ENCODE measurements at regions not wholly inside any gene's neighbourhood (a gene's known extent, or its start where the extent isn't known, plus 50 kb on each side); places are given as distances from the start of the nearest gene placed in this dataset.

DNA sequence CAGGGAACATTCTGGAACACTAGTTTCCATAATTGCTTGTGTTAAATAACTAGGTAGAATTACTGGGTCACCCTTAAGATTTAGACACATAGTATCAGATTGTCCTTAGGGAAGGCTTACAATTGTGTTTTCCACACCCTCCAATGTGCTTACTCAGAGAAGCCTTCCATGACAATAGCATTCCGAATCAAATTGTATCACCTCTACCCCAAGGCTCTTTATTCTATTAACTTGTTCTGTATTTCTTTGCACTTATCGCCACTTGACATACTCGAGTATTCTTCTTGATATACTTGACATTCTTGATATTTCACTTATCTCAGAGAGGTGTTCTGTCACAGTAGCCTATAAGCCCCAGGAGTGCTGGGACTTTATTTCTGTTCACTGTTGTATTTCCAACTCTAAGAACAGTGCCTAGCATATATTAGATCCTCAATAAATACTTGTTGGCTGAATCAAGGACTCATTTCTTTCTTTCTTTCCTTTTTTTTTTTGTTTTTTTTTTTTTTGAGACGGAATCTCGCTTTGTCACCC, 238.9 kb upstream of the PDZRN3 start:
- no peak for DNase-seq (ENCODE audit: low read depth in 1 of 2, low spot score in 1 of 2)
- no peaks in the 10 kb centered on the region for H3K4me1 ChIP-seq
- H3K4me2 ChIP-seq = no peak overlapping the region
- FAIRE-seq = no peak
- 2% methylated on average over 4 of the region's 5 CpGs for WGBS (ENCODE audit: missing lambda C conversion rate)
- H3K4me3 ChIP-seq = no peak overlapping the region
- ATAC-seq = no peak
- ChIA-PET POLR2A (no interaction called here), CTCF (interaction anchor here (0.8 kb wide), 1 partner anchor 10 kb away, joined by 3 read pairs; no protein-coding TSS in a partner anchor)
- no peak for TF ChIP-seq TP53 (CRISPR knock-in tag; IDR thresholded peaks at IDR 0.05)
- TF ChIP-seq, protein P1, sequence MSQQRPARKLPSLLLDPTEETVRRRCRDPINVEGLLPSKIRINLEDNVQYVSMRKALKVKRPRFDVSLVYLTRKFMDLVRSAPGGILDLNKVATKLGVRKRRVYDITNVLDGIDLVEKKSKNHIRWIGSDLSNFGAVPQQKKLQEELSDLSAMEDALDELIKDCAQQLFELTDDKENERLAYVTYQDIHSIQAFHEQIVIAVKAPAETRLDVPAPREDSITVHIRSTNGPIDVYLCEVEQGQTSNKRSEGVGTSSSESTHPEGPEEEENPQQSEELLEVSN (IDR thresholded peaks at IDR 0.05; ENCODE audit: borderline replicate concordance, low read depth) = no peak
- no peak for TF ChIP-seq PHF8 (IDR thresholded peaks at IDR 0.05; ENCODE audit: borderline replicate concordance, low read depth)
- TF ChIP-seq ZC3H11A (IDR thresholded peaks at IDR 0.05) = no peak
- no peak for TF ChIP-seq RFX5 (IDR thresholded peaks at IDR 0.05)
- no peak for TF ChIP-seq JUN (IDR thresholded peaks at IDR 0.05)
- TF ChIP-seq, protein P2, sequence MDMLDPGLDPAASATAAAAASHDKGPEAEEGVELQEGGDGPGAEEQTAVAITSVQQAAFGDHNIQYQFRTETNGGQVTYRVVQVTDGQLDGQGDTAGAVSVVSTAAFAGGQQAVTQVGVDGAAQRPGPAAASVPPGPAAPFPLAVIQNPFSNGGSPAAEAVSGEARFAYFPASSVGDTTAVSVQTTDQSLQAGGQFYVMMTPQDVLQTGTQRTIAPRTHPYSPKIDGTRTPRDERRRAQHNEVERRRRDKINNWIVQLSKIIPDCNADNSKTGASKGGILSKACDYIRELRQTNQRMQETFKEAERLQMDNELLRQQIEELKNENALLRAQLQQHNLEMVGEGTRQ (IDR thresholded peaks at IDR 0.05) = no peak
- no peak for TF ChIP-seq EHF (CRISPR knock-in tag; IDR thresholded peaks at IDR 0.05)
- TF ChIP-seq RARB (CRISPR knock-in tag; IDR thresholded peaks at IDR 0.05) = no peak
- TF ChIP-seq, protein P3, sequence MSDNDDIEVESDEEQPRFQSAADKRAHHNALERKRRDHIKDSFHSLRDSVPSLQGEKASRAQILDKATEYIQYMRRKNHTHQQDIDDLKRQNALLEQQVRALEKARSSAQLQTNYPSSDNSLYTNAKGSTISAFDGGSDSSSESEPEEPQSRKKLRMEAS (IDR thresholded peaks at IDR 0.05) = no peak
- TF ChIP-seq MAFK (IDR thresholded peaks at IDR 0.05; ENCODE audit: partially characterized antibody) = no peak
- H3K9me3 ChIP-seq = no peaks in the 10 kb centered on the region
- H3K27ac ChIP-seq = no peak overlapping the region

DNA sequence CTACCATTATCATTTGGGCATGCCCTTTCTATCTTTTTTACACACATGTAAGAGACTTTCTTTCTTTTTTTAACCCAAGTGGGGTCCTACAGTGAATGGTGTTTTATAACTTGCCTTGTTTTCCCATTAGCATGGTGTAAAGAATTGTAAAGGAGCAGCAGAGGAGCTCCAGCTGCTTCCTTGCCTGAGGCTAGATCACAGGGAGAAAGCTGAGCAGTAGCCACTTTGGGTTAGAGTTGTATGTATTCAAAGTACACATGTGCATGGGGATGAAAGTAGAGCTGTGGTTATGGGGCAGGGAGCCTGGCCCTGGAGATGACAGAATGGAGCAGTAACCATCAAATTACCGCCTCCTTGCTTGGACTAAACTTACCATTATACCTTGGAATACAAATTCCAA, 231.1 kb upstream of the PDZRN3 start:
- CTCF ChIA-PET = no interaction called here
- no peaks in the 10 kb centered on the region for H3K9me3 ChIP-seq
- WGBS (ENCODE audit: missing lambda C conversion rate) = 0% methylated on average over 1 of the region's 1 CpG

More for the DNA sequence above, 231.1 kb upstream of the PDZRN3 start:
- FAIRE-seq = no peak
- Histone ChIP-seq H3K4me1 (no peaks in the 10 kb centered on the region), H3K4me2 (no peak overlapping the region), H3K27ac (no peak overlapping the region), H3K4me3 (no peak overlapping the region)
- POLR2A ChIA-PET = no interaction called here
- TF ChIP-seq, protein P2 (IDR thresholded peaks at IDR 0.05) = no peak
- no peak for TF ChIP-seq RARB (CRISPR knock-in tag; IDR thresholded peaks at IDR 0.05)
- TF ChIP-seq ESRRA (IDR thresholded peaks at IDR 0.05; ENCODE audit: borderline replicate concordance, low read length) = no peak
- no peak for TF ChIP-seq BHLHE40 (IDR thresholded peaks at IDR 0.05; ENCODE audit: low read depth, low read length)
- TF ChIP-seq MAZ (IDR thresholded peaks at IDR 0.05; ENCODE audit: borderline replicate concordance, low read depth, low read length) = no peak
- TF ChIP-seq FOXS1 (CRISPR knock-in tag; IDR thresholded peaks at IDR 0.05) = no peak
- no peak for TF ChIP-seq EHF (CRISPR knock-in tag; IDR thresholded peaks at IDR 0.05)
- no peak for TF ChIP-seq HOXA7 (CRISPR knock-in tag; IDR thresholded peaks at IDR 0.05)
- no peak for TF ChIP-seq NFE2L2 (conservative IDR thresholded peaks at IDR 0.05; ENCODE audit: low read length)
- TF ChIP-seq JUNB (IDR thresholded peaks at IDR 0.05) = no peak
- no peak for TF ChIP-seq RNF2 (IDR thresholded peaks at IDR 0.05; ENCODE audit: borderline replicate concordance, low read depth)
- TF ChIP-seq TFCP2L1 (CRISPR knock-in tag; IDR thresholded peaks at IDR 0.05) = no peak
- TF ChIP-seq, protein P4, sequence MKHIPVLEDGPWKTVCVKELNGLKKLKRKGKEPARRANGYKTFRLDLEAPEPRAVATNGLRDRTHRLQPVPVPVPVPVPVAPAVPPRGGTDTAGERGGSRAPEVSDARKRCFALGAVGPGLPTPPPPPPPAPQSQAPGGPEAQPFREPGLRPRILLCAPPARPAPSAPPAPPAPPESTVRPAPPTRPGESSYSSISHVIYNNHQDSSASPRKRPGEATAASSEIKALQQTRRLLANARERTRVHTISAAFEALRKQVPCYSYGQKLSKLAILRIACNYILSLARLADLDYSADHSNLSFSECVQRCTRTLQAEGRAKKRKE (CRISPR knock-in tag; IDR thresholded peaks at IDR 0.05; ENCODE audit: low read depth) = no peak
- no peak for TF ChIP-seq HOXB5 (CRISPR knock-in tag; IDR thresholded peaks at IDR 0.05)
- TF ChIP-seq, protein P5, sequence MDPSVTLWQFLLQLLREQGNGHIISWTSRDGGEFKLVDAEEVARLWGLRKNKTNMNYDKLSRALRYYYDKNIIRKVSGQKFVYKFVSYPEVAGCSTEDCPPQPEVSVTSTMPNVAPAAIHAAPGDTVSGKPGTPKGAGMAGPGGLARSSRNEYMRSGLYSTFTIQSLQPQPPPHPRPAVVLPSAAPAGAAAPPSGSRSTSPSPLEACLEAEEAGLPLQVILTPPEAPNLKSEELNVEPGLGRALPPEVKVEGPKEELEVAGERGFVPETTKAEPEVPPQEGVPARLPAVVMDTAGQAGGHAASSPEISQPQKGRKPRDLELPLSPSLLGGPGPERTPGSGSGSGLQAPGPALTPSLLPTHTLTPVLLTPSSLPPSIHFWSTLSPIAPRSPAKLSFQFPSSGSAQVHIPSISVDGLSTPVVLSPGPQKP (IDR thresholded peaks at IDR 0.05; ENCODE audit: low read depth, low read length) = no peak
- no peak for TF ChIP-seq HEYL (CRISPR knock-in tag; IDR thresholded peaks at IDR 0.05)
- no peak for DNase-seq (ENCODE audit: low read depth in 1 of 2, low spot score in 1 of 2)
- no peak for ATAC-seq
